ENCODE measurements at regions not wholly inside any gene's neighbourhood (a gene's known extent, or its start where the extent isn't known, plus 50 kb on each side); places are given as distances from the start of the nearest gene placed in this dataset.

GRCh38 chr14:98965076-98965475 is 306.9 kb downstream of the BCL11B start:
- H3K4me3 ChIP-seq = no peak overlapping the region
- TF ChIP-seq CTCF (IDR thresholded peaks at IDR 0.05) = no peak
- H3K27ac ChIP-seq = no peak overlapping the region
- no peaks in the 10 kb centered on the region for H3K36me3 ChIP-seq
- no peaks in the 10 kb centered on the region for H3K27me3 ChIP-seq (replicated peaks; ENCODE audit: insufficient read depth)
- ATAC-seq (ENCODE audit: insufficient number of reproducible peaks, low FRiP score, low read depth) (no peak), DNase-seq (ENCODE audit: low spot score) (no peak)
- no peaks in the 10 kb centered on the region for H3K4me1 ChIP-seq (ENCODE audit: control insufficient read depth in 1 of 2, low read depth in 2 of 2)
- no peaks in the 10 kb centered on the region for H3K9me3 ChIP-seq

- H3K4me1 ChIP-seq (ENCODE audit: control insufficient read depth in 1 of 2, low read depth in 2 of 2) = no peaks in the 10 kb centered on the region
- H3K9me3 ChIP-seq = no peaks in the 10 kb centered on the region
- TF ChIP-seq CTCF (IDR thresholded peaks at IDR 0.05) = no peak
- H3K27ac ChIP-seq = no peak overlapping the region
- DNase-seq (ENCODE audit: low spot score) (no peak), ATAC-seq (ENCODE audit: insufficient number of reproducible peaks, low FRiP score, low read depth) (no peak)
- no peaks in the 10 kb centered on the region for H3K36me3 ChIP-seq
- H3K4me3 ChIP-seq = no peak overlapping the region
- H3K27me3 ChIP-seq (replicated peaks; ENCODE audit: insufficient read depth) = no peaks in the 10 kb centered on the region
These were observed 306.0 kb downstream of the BCL11B start for GRCh38 chr14:98966016-98966415.

- no peaks in the 10 kb centered on the region for H3K36me3 ChIP-seq
- ATAC-seq (ENCODE audit: insufficient number of reproducible peaks, low FRiP score, low read depth) (no peak), DNase-seq (ENCODE audit: low spot score) (no peak)
- H3K9me3 ChIP-seq = no peaks in the 10 kb centered on the region
- H3K27me3 ChIP-seq (replicated peaks; ENCODE audit: insufficient read depth) = no peaks in the 10 kb centered on the region
- no peak overlapping the region for H3K4me3 ChIP-seq
- H3K4me1 ChIP-seq (ENCODE audit: control insufficient read depth in 1 of 2, low read depth in 2 of 2) = no peaks in the 10 kb centered on the region
- H3K27ac ChIP-seq = no peak overlapping the region
- TF ChIP-seq CTCF (IDR thresholded peaks at IDR 0.05) = no peak
These were observed 305.4 kb downstream of the BCL11B start for GRCh38 chr14:98966475-98967162.

GRCh38 chr14:98974113-98974512 is 297.9 kb downstream of the BCL11B start:
- no peak overlapping the region for H3K4me3 ChIP-seq
- no peaks in the 10 kb centered on the region for H3K27me3 ChIP-seq (replicated peaks; ENCODE audit: insufficient read depth)
- no peaks in the 10 kb centered on the region for H3K36me3 ChIP-seq
- DNase-seq (ENCODE audit: low spot score) (no peak), ATAC-seq (ENCODE audit: insufficient number of reproducible peaks, low FRiP score, low read depth) (no peak)
- no peaks in the 10 kb centered on the region for H3K4me1 ChIP-seq (ENCODE audit: control insufficient read depth in 1 of 2, low read depth in 2 of 2)
- no peak overlapping the region for H3K27ac ChIP-seq
- peaks cover 5% of the 10 kb centered on the region for H3K9me3 ChIP-seq
- no peak for TF ChIP-seq CTCF (IDR thresholded peaks at IDR 0.05)

- no peaks in the 10 kb centered on the region for H3K36me3 ChIP-seq
- ATAC-seq (ENCODE audit: insufficient number of reproducible peaks, low FRiP score, low read depth) (no peak), DNase-seq (ENCODE audit: low spot score) (no peak)
- peaks cover 5% of the 10 kb centered on the region for H3K9me3 ChIP-seq
- no peaks in the 10 kb centered on the region for H3K27me3 ChIP-seq (replicated peaks; ENCODE audit: insufficient read depth)
- no peaks in the 10 kb centered on the region for H3K4me1 ChIP-seq (ENCODE audit: control insufficient read depth in 1 of 2, low read depth in 2 of 2)
- TF ChIP-seq CTCF (IDR thresholded peaks at IDR 0.05) = no peak
- H3K4me3 ChIP-seq = no peak overlapping the region
- no peak overlapping the region for H3K27ac ChIP-seq
These were observed 295.7 kb downstream of the BCL11B start for GRCh38 chr14:98976271-98976670.
